ENCODE measurements at regions not wholly inside any gene's neighbourhood (a gene's known extent, or its start where the extent isn't known, plus 50 kb on each side); places are given as distances from the start of the nearest gene placed in this dataset.
"Not testable (repeated sequence)": the region's sequence is repeated elsewhere in the genome, so short reads cannot be mapped to it uniquely, and the experiment has no call there.

DNA sequence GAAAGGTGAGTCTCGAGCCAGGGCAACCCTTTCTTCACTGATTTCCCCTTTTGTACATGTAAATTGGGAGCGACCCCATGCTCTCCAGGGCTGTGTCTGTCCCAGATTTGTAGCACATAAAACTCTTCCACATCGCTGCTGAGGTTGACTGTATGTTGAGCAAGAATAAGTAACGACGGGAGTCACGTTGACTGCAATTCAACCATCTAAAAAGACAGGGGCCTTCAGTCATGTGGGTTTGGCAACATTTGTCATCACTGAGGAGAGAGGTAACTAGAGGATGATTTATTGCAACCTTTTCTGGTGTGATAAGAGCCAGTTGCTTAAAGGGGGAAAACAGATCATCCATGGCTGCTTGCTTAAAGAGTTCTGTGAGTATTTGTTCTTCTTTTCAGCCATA lies 159.4 kb upstream of the SULF2 start:
- no peak for DNase-seq

DNA sequence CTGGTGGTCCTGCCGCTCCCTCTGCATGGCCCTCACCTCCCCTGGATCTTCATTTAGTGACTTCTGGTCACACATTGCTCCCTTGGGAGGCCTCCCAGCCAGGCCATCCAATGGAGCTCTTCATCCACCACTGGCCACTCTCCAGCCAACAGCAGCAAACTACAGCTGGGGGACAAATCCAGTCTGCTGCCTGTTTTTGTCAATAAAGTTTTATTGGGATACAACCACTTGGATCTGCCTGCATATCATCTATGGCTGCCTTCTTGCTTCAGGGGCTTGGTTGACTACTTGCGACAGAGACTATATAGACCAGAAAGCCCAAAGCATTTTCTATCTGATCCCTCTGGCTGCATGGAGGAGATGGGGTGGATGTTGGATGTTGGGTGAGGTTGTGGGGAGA lies 156.6 kb upstream of the SULF2 start:
- no peak for DNase-seq

DNA sequence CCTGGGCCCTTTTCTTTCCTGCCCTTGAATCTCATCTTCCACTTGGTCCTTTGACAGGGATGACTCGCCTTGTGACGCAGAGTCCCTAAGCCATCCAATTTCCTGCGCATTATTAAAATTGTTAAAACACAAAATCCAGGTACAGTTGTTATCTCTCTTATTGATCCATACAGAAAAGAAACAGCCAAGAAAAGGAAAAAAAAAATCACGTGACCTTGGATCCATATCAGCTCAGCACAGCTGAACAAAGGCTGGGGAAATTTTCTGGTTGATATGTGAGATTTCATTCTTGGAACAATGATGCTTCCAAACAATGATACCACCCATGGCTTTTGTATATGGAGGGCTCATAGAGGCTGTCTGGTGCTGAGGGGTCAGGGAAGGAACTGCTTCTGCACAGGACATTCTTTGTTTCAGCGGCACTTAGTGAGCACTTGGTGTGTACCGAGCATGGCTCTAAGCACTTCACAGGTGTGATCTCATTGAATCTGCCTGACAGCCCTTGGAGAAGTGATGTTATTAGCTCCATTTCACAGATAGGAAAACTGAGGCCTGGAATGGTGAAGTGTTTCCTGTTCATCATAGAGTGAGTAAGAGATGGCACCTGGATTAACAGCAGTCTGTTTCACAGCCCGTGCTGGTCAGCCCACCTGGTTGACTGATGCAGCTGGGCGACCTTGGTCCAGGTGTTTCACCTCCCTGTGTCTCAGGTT lies 155.0 kb upstream of the SULF2 start:
- DNase-seq: no peak

DNA sequence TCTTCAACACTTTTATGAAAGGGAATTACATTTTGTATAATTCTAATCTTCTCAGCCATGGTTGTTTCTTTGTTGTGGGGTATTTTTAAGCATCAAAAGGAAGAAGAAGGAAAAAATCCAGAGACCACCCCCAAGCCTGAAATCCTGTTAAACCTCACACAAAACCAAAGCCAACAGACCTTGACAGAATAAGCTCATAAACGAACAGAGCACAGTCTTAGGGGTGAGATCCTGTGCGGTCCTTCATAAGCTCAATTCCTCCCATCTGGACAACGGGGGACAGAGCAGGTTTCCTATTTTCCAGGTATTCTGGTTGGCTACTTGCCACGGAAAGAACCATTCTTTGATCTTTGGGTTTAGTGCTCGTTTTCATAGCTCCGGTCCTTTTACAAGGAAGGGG lies 151.3 kb upstream of the SULF2 start:
- no peak for DNase-seq

DNA sequence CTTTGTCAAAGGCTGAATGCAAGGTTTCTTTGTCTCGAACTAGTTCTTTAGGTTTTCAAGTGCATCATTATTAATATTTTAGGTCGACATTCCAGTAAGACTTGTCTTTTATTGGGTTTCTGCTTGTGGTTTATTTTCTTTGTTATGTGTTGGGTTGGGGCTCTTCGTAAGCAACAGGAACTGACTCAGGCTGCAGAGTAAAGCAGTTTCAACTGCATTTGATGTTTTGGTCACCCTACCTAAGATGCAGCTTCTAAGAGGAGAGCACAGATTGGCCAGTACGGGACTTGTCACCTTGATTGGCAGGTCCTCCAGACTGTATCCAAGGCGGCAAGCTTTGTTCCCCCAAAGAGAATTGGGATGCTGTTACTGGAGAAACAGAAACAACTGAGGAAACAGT lies 149.5 kb upstream of the SULF2 start:
- no peak for DNase-seq

DNA sequence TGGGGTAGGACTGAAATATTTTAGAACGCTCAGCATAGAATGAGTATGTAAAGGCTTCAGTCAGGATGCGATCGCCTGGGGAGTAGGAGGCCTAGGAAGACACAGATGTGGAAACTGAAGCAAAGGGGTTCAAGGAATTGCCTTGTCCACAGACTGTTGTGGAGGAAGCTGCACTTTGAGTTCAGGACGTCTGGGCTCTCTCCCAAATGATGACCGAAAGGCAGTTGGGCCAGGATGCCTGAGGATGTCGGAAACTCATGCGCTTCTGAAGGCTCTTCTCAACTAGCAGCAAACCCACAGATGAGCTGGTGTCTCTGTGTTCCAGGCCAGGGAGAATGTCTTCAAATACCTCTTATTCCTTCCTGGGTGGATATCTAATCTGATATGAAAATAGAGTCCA lies 146.2 kb upstream of the SULF2 start:
- no peak for DNase-seq

DNA sequence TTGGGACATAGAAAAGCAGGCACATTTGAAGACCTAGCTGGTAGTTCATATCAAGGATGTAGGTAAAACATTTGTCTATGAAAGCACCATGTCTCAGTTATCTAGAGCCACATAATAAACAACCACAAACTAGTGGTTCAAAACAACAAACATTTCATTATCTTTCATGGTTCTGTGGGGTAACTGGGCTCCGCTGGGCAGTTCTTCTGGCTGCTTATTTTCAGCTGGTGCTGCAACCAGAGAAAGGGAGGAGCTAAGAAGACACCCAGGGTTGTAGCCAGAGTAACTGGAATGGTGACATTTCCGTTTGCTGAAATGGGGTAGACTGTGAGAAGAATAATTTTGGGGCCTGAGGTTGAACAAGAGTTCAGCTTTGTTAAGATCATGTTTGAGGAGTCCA lies 145.7 kb upstream of the SULF2 start:
- no peak for DNase-seq

DNA sequence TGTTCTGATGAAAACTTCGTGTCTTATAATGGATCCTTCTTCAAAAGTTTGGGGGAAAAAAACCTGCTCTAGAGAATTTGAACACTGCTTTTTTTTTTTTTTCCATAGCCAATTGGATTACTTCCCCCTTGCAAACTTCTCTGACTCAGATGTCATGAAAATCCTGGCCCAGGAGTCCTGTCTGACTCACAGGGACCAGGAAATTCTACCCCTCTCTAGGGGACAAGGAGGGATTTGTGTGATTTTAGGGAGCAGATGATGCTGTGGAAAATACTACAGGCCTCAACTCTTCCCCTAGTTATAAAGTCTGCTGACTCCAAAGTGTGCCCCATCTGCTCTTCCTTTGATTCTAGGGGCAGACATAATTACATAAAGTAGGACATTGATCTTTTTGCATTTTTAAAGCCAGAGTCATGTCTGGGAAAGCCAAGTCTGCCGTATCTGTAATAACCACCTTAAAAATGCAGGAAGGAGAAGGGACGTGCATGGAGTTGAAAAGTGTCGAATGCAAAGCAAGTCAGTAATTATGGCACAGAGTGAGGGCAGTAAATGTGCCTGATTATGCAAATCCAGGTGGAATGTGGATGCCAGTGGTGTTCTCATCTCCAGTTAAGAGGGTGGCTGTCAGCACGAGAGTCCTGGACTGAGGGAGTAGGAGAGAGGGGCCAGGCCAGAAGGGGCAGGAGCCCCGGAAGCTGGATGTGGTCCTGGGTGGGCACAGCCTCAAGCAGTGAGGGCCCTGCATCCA lies 144.3 kb upstream of the SULF2 start:
- DNase-seq: no peak

DNA sequence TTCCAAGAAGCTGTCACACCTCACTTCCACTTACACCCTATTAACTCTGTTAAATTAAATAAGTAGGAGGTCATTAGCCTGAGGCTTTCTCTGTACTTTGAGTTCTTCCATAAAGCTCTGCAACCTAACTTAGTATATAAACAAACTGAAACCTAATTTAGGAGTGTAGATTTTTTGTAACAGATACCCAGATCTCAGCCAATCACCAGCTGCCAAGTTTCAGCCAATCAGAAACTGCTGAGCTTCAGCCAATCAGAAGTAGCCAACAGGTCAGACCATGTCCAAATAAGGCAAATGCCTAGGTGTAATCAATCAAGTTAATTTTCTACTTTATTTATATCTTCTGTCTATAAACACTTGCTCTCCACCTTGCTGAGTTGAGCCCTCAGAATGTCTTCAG lies 142.7 kb upstream of the SULF2 start:
- no peak for DNase-seq

DNA sequence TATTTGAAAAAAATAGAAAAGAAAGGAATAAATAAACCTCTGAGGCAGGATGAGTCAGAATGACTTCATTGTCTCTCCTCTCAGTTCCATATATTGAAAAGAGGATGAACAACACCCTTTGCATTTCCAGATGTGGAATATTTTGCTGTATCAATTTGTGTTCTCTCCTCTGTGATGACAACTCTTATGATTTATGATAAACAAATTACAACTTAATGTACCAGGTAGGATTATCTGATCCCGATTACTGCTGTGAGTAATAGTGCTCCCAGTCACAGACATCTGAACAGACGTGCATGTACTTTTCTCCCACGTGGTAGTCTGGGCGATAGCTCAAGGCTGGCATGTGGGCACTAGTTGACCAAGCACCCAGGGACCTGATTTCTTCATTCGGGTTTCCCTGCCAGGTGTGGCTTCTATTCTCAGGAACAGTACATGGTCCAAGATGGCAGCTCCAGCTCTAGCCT lies 142.1 kb upstream of the SULF2 start:
- no peak for DNase-seq

DNA sequence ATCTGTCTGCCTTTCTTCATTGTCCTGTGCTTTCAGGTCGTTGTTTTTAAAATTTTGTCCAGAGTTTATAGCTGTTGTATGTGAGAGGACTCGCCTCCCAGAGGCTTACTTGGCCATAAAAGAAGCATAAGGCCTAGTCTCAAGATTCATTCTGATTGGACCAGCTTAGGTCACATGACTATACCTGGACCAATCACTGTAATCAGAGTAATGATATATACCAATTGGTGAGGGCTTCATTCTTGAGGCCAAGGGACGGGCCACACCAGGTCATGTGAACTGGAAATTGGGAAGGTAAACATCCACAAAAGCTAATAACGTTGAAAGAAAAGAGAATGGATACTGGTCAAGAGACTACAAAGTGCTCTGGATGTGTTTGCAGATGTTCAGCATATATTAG lies 141.4 kb upstream of the SULF2 start:
- DNase-seq: no peak

DNA sequence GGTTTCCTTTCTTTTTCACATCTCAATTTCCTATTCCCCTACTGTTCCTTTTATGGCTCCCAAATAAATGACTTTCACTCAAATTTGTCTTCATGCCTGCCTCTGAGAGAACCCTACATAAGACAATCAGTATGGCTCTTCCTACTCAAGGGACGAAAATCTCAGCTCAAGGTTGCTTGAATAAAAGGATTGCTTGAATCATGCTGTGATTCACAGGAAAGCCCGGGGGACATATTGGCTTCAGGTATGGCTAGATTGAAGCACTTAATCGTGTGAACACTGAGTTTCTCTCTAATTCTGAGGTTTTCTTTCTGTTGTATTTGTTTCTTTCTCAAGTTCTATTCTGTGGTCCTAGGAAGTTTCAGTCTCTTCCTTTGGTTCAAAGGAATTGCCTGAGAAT lies 140.3 kb upstream of the SULF2 start:
- no peak for DNase-seq

DNA sequence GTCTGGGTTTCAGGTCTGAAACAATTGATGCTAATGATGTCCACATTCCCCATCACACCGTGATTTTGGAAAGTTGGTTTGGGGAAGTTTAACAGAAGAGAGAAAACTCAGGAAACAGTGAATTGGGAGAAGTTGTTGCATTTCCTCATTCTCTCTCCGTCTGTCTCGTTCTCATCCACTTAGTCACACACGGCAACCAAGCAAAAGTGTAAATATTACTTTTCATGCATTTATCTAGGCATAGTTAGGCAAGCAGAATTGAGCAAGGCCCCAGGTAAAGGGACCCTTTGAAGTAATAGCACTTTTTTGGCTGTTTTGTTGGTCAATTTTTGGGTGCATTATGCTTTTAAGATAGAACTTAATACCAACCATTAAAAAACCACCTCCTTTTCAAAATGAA lies 137.0 kb upstream of the SULF2 start:
- DNase-seq: no peak

DNA sequence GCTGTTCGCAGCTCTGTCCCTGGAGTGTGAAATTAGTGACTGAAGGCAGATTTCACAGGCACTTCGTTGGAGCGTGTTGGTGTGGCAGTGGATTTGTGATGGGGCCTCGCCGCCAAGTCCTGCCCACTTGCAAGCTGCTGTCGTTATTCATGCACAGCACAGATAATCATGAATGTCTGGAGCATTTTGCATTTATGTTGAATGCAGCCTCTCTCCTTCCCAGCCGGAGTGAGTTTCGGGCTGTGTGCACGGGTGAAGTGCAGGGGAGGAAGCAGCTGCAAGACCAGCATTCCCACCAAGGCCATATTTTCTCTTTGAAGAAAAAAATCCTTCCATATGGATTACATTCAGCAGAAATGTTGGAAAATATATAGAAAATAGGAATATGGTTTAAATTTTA lies 136.5 kb upstream of the SULF2 start:
- not testable (repeated sequence) for DNase-seq

DNA sequence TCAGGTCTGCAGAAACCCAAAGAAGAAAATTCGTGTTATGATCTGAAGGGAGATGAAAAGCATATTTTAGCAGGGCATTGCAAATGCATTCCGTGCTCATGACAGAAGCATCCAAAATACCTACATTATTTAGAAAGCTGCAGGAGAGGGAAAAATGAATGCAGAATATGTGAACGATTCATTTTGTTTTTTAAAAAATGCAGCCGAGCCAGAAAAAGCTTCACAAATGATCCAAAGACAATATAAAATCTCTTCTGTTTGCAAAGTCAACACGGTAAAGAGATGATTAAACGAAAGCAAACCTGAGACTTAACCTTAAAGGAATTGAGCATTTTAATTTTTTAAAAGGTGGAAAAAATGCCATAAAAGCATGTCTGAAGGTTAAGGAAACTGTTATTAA lies 136.1 kb upstream of the SULF2 start:
- no peak for DNase-seq

DNA sequence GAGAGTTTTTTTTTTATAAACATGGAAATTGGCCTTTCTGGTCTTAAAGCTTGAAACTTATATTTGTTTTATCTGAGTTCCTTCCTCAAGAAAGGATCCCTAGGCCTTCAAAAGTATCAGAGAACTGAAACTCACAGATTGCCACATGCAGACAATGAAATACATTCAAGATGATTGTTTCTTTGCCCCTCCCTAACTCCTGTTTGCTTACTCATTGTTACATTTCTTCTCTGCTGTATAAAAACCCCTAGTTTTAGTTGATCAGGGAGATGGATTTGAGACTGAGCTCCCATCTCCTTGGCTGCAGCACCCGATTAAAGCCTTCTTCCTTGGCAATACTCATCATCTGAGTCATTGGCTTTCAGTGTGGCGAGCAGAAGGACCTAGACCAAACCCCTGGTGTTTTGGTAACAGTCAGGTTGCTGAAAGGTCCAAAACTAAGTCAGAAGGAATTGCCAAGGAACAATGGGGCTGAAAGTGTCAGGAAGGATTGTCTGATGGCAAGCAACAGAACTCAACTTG lies 132.3 kb upstream of the SULF2 start:
- no peak for DNase-seq

DNA sequence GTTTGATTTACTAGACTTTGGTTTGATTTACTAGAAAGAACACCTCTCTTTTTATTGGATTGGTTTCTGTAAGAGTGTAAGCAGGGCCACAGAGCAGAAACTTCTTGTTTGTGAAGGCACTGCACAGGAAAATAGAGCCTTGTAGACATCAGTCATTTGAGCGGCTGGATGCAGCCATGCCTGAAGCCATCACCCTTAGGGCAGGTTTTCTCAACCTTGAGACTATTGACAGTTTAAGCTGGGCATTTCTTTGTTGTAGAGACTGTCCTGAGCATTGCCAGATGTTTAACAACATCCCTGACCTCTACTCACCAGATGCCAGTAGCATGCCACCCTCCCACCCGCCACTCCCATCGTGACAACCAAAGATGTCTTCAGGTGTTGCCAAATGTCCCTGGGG lies 130.2 kb upstream of the SULF2 start:
- no peak for DNase-seq

DNA sequence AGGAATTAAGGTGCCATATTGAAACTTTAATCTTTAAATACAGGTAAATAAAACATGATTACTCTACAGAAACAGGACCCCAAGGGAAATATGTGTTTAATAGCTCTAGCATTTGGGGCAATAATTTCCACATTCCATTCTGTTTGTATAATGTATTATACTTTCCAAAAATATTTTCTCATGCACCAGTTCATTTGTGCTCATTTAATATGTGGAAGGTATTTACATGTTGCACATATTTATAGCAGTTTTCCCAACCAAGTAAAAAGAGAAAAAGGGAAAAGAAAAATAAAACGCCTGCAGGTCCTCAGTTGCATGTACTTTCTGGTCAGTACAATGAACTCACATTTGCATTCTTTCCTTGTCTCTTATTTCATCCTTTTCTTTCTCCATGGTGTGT lies 129.5 kb upstream of the SULF2 start:
- no peak for DNase-seq

DNA sequence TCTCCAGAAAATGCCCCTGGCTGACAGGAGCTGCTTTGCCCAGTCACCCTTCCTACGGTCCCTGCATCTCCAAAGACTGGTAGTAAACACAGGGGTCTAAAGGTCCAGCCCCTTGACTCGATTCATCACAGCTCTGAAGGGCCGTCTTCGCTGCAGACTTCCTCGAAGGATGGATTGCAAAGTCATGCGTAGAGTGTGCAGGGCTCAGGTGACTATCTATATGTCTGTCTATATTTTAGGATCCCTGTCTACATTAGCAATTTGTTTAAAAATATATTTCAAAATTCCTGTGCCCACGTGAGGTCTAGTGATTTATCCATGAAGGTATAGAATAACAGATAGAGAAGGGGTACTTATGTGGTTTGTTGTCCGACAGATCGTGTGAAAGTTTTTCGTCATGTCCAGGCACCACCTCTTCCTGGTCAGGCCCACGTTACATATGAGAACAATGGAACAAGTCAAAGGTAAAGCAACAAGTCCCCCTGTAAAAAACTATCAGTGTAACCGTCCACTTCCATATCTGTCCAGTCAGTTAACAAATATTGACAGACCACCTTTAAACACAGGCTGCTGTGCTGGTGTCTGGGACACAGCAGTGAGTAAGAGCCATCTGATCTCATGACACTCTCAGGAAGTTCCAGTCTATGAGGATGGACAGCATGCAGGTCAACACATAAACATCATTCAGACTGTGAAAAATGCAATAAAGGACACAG lies 127.7 kb upstream of the SULF2 start:
- DNase-seq: not testable (repeated sequence)

DNA sequence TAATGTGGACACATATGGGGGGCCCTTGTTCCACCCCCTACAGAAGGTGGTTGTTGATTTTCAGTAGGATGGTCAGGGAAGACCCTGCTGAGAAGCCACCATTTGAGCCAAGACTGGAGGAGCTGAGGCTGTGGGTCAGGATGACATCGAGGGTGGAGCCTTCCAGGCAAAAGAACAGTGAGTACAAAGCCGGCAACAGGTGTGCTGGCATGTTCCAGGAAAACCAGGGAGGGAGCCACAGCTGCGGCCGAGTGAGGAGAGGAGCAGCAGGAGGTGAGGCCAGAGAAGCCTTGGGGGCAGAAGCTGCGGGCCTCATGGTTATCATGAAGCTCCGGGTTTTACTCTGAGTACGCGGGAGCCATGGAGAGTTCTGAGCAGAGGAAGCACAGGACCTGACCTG lies 126.9 kb upstream of the SULF2 start:
- DNase-seq: not testable (repeated sequence)

DNA sequence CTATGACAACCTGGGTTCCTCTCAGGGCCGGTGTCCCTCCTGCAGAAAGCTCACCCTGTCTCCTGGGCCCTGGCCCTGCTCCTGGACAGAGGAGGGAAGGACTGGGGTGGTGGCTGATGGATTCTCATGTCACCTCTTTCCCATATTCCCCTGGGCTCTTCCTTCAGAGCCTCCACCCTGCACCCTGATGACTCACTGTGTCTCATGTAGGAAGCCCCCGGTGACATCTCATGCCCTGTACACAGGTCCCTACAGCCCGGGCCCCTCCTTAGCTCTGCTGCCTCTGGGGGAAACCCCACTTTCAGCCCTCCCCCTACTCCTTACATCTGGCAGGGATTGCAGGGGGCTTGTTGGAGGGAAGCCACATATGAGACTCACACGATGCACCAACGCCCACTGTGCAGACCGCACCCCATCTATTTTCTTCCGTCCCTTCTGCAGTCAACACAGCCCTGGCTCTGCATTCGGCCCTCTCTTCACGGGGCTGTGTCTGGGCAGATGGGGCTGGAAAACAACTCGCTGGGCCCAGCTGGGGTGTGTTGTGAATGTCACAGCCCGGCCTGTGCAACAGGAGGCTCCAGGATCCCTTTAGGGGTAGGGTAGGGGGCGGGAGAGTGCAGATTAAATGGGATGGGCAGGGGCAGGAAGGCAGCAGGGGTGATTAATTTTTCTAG lies 124.6 kb upstream of the SULF2 start:
- DNase-seq: not testable (repeated sequence)

DNA sequence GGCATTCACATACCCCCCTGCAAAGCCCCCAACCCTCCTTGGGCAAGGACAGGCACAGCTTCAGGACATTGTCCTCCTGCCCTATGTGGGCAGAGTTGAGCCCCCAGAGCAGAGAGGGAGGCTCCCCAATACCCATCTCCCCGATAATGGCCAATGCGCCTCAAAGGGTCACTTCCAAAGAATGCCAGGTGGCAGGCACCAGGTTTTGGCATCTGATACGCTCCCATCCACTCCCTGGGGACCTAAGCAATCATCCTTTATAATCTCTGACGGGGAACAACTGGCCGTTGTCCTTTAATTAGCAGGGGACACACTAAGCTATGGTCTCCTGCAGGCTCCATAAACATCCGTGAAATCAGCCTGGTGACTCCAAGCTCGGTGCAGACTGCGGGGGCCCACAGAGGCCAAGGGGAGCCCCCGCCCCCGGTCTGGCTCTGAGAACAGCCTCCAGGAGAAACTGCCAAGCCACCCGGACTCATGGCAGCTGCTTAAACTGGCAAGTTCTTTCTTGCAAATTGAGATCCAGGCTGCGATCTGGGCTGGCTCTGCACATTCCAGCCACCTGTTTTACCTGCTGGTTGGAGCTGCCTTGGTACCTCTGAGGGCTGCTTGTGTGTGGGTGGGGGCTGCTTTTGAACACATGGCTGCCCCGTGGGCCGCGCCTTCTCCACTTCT lies 123.2 kb upstream of the SULF2 start:
- DNase-seq: not testable (repeated sequence)

DNA sequence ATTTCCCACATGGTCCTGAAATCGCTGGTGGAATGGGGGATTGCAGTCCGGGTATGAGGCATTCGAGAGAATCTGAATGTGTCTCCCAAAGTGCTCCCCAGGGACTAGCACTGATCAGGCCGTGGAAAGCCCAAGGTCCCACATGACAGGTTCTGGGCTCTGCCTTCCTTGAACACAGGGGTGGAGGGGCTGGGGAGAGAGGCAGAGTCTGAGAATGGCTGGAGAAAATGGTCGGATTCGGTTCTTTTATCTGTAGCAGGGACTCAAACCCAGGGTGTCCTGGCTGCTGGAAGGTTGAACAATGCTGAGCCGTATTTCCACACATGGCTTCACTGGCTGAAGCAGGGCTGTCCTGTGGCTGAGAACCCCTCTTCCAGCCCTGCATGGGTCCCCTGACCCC lies 122.7 kb upstream of the SULF2 start:
- DNase-seq: not testable (repeated sequence)

Measured in stimulated activated naive CD4-positive, alpha-beta T cell (primary cell).